D721Med (cell line): ENCODE measurements at regions not wholly inside any gene's neighbourhood (a gene's known extent, or its start where the extent isn't known, plus 50 kb on each side); places are given as distances from the start of the nearest gene placed in this dataset.

ENCODE experiments used
- DNase-seq: peaks from one replicate; pipeline ENCODE4 v3.0.0; 2011; ENCODE audit warnings: low spot score; ENCODE audit not compliant: insufficient read length
- FAIRE-seq: peaks from 2 replicates; lab custom pipeline; 2011; peaks lifted over from hg19 to GRCh38; lab: Jason Lieb, UNC
- CTCF ChIP-seq: IDR thresholded peaks from 2 replicates; pipeline ENCODE4 v1.5.1; 2012; ENCODE audit warnings: mild to moderate bottlenecking, control low read depth; ENCODE audit not compliant: insufficient read depth; ENCODE audit errors: missing control alignments

DNA sequence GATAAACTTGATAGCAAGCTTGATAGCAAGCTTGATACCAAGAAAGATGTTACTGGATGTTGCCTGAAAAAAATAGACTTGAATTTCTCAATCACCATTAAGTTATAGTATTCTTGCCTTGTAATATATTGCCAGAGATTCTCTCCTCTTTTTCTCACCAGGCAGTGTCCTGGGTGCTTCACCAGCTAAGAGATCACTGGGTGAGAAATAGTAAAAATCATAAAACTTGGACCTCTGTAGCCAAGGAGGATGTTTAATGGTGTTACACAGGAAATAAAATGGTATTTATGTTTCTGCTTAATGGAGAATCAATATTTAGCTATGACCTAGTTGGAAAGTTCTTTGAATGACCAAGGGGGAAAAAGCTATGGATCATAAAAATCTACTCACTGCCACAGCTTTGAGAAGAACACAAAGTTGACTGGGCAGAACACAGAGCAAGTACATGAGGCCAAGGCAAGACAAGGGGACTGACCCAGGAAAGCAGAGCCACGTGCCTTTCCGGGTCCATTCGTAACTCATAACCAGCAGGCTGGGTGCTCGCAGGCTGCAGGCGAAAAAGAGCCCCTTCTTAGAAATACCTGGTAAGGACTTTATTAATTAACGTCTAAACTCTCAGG is 129.4 kb upstream of the HNMT start:
- TF ChIP-seq CTCF, result no peak
- DNase-seq (no peak), FAIRE-seq (no peak)

DNA sequence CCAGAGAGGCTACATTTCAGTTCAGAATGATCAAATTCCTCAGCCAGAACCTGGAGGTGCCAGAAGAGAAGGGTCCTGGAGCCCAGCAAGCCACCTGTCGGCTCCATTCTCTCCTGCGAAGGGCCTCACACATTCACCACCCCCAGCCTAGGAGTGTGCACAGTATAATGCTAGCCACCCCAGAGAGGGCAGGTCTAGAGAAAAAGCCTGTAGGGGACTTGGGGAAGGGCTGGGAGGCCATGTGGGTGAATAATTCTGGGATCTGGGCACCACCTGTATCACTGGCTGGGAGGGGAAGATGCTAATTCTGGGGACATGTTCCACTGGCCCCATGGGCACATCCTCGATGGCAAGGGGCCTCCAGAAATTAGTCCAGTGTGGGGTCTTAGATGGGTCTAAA is 127.6 kb upstream of the HNMT start:
- no peak for FAIRE-seq
- no peak for DNase-seq
- no peak for TF ChIP-seq CTCF

GRCh38 chr2:137837830-137838229 is 126.4 kb upstream of the HNMT start:
- no peak for TF ChIP-seq CTCF
- no peak for FAIRE-seq
- no peak for DNase-seq

DNA sequence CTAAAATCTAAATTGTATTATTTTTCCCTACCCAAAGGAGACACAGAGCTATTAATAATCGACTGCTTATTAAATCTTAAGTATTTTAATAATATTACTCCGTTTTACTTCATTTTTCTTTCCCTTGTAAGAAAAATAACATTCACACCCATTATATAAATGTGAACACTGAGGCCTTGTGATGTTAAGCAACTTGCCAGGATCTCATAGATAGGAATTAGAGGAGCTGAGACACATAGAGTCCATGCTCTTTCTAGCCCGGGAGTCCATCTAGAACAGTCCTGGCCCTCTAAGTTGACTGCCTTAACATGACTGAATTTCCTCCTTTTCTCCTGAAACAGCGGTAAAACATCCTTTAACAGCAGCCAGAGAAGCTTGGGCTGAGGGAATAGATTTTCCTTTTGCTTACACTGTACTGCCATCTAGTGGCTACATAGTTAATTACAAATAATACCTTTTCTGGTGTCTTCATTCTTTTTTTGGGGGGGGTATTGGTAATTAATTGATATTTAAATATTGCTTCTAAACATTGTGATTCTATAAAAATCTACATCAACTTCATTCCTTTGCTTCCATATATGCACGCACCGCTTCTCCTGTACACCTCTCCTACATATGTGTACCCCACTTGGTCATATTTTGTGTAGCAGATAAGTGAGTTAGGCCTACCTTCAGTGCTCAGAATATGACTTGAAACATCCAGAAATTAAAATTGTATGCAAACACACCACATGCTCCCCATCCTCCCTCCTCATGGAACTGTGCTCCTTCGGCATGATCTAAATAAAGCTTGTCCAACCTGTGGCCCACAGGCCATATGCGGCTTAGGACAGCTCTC is 125.8 kb upstream of the HNMT start:
- TF ChIP-seq CTCF, result peak; percentile 70
- peak; percentile 71 for FAIRE-seq

DNA sequence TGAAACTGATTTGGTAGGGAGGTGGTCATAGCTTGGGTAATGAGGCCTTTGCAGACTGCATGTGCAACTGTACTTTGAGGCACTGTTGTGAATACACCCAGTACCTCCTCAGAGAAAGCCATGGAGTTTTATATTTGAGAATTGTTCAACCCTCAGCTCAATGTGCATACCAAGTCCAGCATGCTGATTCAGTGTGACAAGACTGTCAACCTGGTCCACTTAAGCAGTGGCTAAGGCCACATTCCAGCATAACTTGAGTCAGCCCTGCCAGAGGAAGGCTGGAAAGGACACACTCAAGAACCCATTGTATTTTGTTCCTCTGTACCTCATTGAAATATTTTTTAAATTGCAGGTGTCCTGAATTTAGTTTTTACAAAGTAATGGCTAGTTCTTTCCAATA is 121.8 kb upstream of the HNMT start:
- no peak for TF ChIP-seq CTCF
- DNase-seq (no peak), FAIRE-seq (no peak)

More for the DNA sequence above, 125.8 kb upstream of the HNMT start:
- DNase-seq, result peak; percentile 22

GRCh38 chr2:137842952-137843351 is 121.3 kb upstream of the HNMT start:
- DNase-seq, result no peak
- no peak for FAIRE-seq
- no peak for TF ChIP-seq CTCF

DNA sequence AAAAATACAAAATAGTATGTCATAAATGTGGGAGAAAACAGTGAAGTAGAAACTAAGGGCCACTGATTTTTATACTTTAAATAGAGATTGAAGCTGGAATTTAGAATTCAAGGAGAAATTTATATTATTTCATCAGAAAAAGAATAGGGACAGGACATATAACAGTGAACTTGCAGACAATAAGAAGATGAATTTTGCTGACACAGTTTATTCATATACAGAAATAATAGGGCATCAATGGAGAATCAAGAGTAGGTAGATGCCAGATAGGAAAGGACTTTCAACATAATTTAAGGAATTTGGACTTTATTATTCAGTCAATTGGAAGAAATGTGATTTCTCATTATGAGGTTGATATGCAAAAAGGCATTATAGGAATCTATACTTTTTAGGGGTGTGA is 118.9 kb upstream of the HNMT start:
- FAIRE-seq (no peak), DNase-seq (no peak)
- no peak for TF ChIP-seq CTCF
